Thoracic aorta (tissue), 2 donors: ENCODE measurements at regions not wholly inside any gene's neighbourhood (a gene's known extent, or its start where the extent isn't known, plus 50 kb on each side); places are given as distances from the start of the nearest gene placed in this dataset.

Experiments
- ATAC-seq: fragments of 150-250 bp; one replicate; pipeline ENCODE4 v1.8.0; 2017; ENCODE audit warnings: low read depth; ENCODE audit not compliant: insufficient number of reproducible peaks, low FRiP score
- DNase-seq: peaks from one replicate; pipeline ENCODE4 v3.0.0-alpha.2; 2020; ENCODE audit warnings: low spot score
- H3K27ac ChIP-seq, 2 donors: fragments of 200-600 bp; sonication (generic); 1 replicate in 1 of 2; 2 replicates in 1 of 2; pipeline ENCODE4 v1.5.1; 2016; ENCODE audit warnings: mild to moderate bottlenecking in 2 of 2, moderate library complexity in 2 of 2
- H3K27me3 ChIP-seq: fragments of 200-600 bp; sonication (generic); replicated peaks from 2 replicates; pipeline ENCODE4 v1.6.0; 2016; ENCODE audit warnings: mild to moderate bottlenecking; ENCODE audit not compliant: insufficient read depth
- H3K36me3 ChIP-seq: fragments of 200-600 bp; sonication (generic); one replicate; pipeline ENCODE4 v1.5.1; 2016
- H3K4me1 ChIP-seq, 2 donors: fragments of 200-600 bp; sonication (generic); 1 replicate in 1 of 2; 2 replicates in 1 of 2; pipeline versions ENCODE4 v1.5.1 to v1.6.0; 2016; ENCODE audit warnings: low read depth in 2 of 2, mild to moderate bottlenecking in 1 of 2; ENCODE audit not compliant: control insufficient read depth in 1 of 2
- H3K4me3 ChIP-seq: fragments of 200-600 bp; sonication (generic); 2 replicates; pipeline ENCODE4 v1.5.1; 2016; ENCODE audit warnings: mild to moderate bottlenecking
- H3K9me3 ChIP-seq: fragments of 200-600 bp; sonication (generic); 2 replicates; pipeline ENCODE4 v1.5.1; 2016
- TF ChIP-seq, protein P1 (sequence below): fragments of 200-600 bp; sonication (generic); IDR thresholded peaks from one replicate; pipeline ENCODE4 v1.5.1; 2019; ENCODE audit warnings: antibody characterized with exemption

DNA sequence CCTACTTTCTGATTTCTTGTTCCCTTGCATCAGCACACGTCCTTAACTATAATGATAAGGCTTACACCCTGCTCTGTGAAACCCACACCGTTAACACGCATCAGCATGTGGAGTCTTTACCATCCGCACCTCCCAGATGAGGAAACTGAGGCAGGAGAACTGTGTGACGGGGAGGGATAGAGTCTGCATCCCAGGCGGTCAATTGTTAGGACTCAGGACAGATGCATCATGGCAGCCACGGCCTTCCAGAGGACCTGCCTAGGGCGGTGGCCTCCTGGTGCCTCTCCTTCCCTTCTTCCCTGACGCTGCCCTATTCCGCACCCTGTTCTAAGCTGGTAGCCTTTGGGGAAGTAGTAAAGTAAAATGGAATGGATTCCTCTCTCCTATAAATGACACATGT lies 326.0 kb downstream of the TEX29 start:
- Histone ChIP-seq H3K36me3 (no peaks in the 10 kb centered on the region), H3K27ac (no peak overlapping the region), H3K9me3 (no peaks in the 10 kb centered on the region), H3K4me1 (no peaks in the 10 kb centered on the region), H3K27me3 (no peaks in the 10 kb centered on the region), H3K4me3 (no peak overlapping the region)
- ATAC-seq (no peak), DNase-seq (no peak)
- TF ChIP-seq, protein P1, sequence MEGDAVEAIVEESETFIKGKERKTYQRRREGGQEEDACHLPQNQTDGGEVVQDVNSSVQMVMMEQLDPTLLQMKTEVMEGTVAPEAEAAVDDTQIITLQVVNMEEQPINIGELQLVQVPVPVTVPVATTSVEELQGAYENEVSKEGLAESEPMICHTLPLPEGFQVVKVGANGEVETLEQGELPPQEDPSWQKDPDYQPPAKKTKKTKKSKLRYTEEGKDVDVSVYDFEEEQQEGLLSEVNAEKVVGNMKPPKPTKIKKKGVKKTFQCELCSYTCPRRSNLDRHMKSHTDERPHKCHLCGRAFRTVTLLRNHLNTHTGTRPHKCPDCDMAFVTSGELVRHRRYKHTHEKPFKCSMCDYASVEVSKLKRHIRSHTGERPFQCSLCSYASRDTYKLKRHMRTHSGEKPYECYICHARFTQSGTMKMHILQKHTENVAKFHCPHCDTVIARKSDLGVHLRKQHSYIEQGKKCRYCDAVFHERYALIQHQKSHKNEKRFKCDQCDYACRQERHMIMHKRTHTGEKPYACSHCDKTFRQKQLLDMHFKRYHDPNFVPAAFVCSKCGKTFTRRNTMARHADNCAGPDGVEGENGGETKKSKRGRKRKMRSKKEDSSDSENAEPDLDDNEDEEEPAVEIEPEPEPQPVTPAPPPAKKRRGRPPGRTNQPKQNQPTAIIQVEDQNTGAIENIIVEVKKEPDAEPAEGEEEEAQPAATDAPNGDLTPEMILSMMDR, result no peak

DNA sequence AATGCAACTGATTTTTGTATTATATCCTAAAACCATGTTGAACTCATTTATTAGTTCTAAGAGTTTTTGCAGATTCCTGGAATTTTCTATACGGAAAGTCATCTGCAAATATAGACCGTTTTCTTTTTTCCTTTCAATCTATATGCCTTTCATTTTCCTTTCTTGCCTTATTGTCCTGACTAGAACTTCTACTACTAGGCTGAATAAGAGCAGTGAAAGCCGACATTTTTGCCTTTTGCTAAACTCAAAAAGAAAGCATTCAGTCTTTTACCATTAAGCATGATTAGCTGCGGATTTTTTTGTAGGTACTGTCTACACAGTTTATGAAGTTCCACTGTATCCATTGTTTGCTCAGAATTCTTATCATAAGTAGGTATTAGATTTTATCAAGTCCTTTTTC lies 328.4 kb downstream of the TEX29 start:
- no peaks in the 10 kb centered on the region for H3K36me3 ChIP-seq

DNA sequence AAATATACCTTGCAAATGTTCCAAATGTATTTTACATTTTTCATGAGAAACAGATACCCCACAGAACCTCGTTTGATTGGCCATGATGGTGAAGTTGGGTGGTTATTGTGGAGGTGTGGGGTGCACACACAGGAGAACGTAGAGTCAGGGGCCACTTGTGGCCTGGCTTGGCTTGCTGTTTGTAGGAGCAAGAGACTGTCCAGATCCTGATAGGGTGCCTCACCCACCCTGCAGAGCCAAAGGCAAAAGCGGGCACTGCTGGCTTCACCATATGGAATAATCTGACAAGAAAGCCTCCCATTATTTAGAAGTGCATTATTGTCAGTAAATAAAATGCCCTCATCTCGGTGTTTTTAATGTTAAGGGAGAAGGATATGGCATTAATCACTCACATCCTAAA lies 330.2 kb downstream of the TEX29 start:
- DNase-seq (no peak), ATAC-seq (no peak)
- no peaks in the 10 kb centered on the region for H3K36me3 ChIP-seq
- no peaks in the 10 kb centered on the region for H3K9me3 ChIP-seq
- no peak overlapping the region for H3K4me3 ChIP-seq
- H3K4me1 ChIP-seq, result no peaks in the 10 kb centered on the region
- TF ChIP-seq, protein P1, result no peak
- H3K27ac ChIP-seq, result no peak overlapping the region
- no peaks in the 10 kb centered on the region for H3K27me3 ChIP-seq

More for the DNA sequence above, 328.4 kb downstream of the TEX29 start:
- Histone ChIP-seq H3K4me3 (no peak overlapping the region), H3K27me3 (no peaks in the 10 kb centered on the region), H3K9me3 (no peaks in the 10 kb centered on the region), H3K4me1 (no peaks in the 10 kb centered on the region), H3K27ac (no peak overlapping the region)
- ATAC-seq (no peak), DNase-seq (no peak)
- TF ChIP-seq, protein P1, result no peak

DNA sequence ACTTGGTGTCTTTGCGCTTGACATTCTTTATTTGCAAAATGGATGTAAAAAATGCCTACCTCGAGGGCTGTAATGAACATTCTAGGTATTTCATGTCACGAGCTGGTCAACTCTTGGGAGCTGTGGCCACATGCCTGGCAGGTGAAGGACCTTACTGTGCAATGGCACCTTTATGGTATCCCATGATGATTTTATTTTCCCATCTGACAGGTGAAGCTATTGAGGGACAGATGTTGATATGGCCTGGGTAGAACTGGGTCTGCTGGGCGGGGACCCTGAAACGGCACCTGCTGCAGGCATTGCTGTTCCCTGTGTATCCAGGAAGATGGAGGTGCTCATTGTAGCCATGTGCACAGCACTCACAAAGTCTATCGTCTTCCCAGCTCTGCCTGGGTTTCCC lies 332.2 kb downstream of the TEX29 start:
- DNase-seq, result no peak
- TF ChIP-seq, protein P1, result no peak
- no peak overlapping the region for H3K27ac ChIP-seq
- H3K4me1 ChIP-seq, result no peaks in the 10 kb centered on the region
- no peaks in the 10 kb centered on the region for H3K27me3 ChIP-seq
- H3K4me3 ChIP-seq, result no peak overlapping the region
- H3K9me3 ChIP-seq, result no peaks in the 10 kb centered on the region
- H3K36me3 ChIP-seq, result no peaks in the 10 kb centered on the region
- no peak for ATAC-seq

DNA sequence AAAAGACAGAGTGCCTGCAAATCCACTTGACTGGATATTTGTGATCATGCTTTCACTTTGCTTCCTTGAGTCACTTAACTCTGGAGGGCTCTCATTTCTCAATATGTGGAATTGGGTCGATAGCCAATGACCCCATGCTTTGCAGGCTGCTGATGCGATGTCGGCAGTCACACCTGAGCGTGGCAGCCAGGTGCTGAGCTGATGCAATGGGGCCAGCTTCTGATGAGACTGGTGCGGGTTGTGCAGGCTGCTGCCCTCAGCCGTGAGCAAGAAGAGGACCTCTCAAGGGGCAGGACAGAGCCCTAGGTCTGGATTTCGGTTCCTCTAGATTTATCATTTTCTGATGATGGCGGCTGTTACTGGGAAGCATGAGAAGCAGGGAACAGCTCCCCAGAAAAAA lies 334.1 kb downstream of the TEX29 start:
- Histone ChIP-seq H3K27me3 (no peaks in the 10 kb centered on the region), H3K9me3 (no peaks in the 10 kb centered on the region), H3K36me3 (no peaks in the 10 kb centered on the region), H3K27ac (no peak overlapping the region), H3K4me3 (no peak overlapping the region), H3K4me1 (no peaks in the 10 kb centered on the region)
- DNase-seq (no peak), ATAC-seq (no peak)
- TF ChIP-seq, protein P1, result no peak
